C4-2B (cell line): ENCODE measurements at regions not wholly inside any gene's neighbourhood (a gene's known extent, or its start where the extent isn't known, plus 50 kb on each side); places are given as distances from the start of the nearest gene placed in this dataset.
"Not testable (repeated sequence)": the region's sequence is repeated elsewhere in the genome, so short reads cannot be mapped to it uniquely, and the experiment has no call there.

Experiments used
- H3K27ac ChIP-seq: fragments of 450-650 bp; 2 replicates; pipeline ENCODE4 v1.5.1; 2017
- CTCF ChIP-seq: fragments of 450-650 bp; conservative IDR thresholded peaks from 2 replicates; pipeline ENCODE4 v1.5.1; 2017; ENCODE audit warnings: mild to moderate bottlenecking
- ZFX ChIP-seq: fragments of 450-650 bp; IDR thresholded peaks from 2 replicates; pipeline ENCODE4 v1.6.1; 2017

DNA sequence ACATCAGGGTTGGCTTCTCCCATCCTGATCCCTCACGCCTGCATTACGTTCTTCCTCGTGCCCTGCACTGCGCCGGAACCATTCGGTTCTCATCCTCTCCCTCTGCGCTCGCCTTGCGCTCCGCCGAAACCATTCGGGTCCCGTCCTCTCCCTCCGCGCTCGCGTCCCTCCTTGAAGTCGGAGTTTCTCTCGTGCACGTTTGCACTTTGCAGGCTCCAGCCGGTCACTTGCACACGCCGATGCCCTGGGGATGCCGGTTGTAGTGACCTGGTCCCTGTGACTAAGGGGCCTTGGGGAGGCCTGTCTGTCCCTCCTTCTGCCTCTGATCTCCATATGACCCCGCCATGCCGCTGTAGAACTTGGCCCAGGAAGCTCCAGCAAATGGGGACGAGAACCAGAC is 265.8 kb downstream of the TEX29 start:
- no peak overlapping the region for H3K27ac ChIP-seq
- TF ChIP-seq CTCF (no peak), ZFX (no peak)

DNA sequence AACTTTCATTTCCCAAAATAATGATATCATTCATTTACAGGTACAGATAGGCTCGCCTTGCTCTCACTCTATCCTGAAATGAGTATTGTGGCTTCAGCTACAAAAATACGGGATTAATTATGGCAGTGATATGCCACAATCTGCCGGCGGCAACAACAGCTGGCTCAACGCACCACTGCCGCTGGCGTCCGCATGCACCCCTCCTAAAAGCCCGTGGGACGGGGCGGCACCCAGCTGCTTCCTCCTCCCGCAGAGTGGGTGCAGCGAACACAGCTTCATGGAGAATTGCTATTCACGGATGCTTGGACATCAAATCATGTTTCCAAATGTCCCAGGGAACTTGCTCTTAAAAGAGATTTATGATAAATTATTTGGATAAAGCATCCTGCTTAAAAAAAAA is 266.8 kb downstream of the TEX29 start:
- TF ChIP-seq ZFX (no peak), CTCF (no peak)
- H3K27ac ChIP-seq: no peak overlapping the region

GRCh38 chr13:111589321-111589720 is 268.9 kb downstream of the TEX29 start:
- TF ChIP-seq ZFX (no peak), CTCF (no peak)
- H3K27ac ChIP-seq: no peak overlapping the region

DNA sequence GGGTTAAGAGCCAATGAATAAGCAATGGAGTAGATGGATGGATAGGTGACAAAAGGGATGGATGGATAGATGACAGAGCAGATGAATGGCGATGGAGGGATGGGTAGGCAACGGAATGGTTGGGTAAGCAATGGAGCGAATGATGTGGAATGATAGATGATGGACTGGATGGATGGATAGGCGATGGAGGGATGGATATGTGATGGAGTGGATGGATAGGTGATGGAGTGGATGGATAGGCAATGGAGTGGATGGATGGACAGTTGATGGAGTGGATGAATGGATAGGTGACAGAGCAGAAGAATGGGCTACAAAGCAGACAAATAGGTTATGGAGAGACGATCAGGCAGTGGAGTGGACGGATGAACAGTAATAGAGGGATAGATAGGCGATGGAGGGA is 269.6 kb downstream of the TEX29 start:
- H3K27ac ChIP-seq: no peak overlapping the region
- TF ChIP-seq ZFX (no peak), CTCF (no peak)

GRCh38 chr13:111590796-111591195 is 270.4 kb downstream of the TEX29 start:
- H3K27ac ChIP-seq: no peak overlapping the region
- TF ChIP-seq ZFX (no peak), CTCF (no peak)

DNA sequence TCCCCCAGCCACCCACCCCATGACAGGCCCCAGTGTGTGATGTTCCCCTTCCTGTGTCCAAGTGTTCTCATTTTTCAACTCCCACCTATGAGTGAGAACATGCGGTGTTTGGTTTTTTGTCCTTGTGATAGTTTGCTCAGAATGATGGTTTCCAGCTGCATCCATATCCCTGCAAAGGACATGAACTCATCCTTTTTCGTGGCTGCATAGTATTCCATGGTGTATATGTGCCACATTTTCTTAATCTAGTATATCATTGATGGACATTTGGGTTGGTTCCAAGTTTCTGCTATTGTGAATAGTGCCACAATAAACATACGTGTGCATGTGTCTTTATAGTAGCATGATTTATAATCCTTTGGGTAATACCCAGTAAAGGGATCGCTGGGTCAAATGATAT is 273.0 kb downstream of the TEX29 start:
- not testable (repeated sequence) for H3K27ac ChIP-seq

GRCh38 chr13:111594606-111595005 is 274.2 kb downstream of the TEX29 start:
- no peak overlapping the region for H3K27ac ChIP-seq
- no peak for TF ChIP-seq ZFX
- TF ChIP-seq CTCF: no peak

- no peak for TF ChIP-seq ZFX
- no peak for TF ChIP-seq CTCF
- no peak overlapping the region for H3K27ac ChIP-seq
Measured at GRCh38 chr13:111595276-111595675, 274.8 kb downstream of the TEX29 start.
